Small intestine (tissue), 7 donors: ENCODE measurements at regions not wholly inside any gene's neighbourhood (a gene's known extent, or its start where the extent isn't known, plus 50 kb on each side); places are given as distances from the start of the nearest gene placed in this dataset.

ENCODE experiments used
- DNase-seq, 2 donors: peaks; one replicate each; pipeline versions ENCODE4 v3.0.0 to v3.0.0-alpha.2; 2013
- FAIRE-seq: peaks from 2 replicates; lab custom pipeline; 2012; peaks lifted over from hg19 to GRCh38; lab: Jason Lieb, UNC
- H3K27ac ChIP-seq, 3 donors: one replicate each; pipeline ENCODE4 v1.5.1; 2013; ENCODE audit warnings: low read length in 2 of 3, mild to moderate bottlenecking in 2 of 3, control low read depth in 1 of 3, inconsistent platforms in 1 of 3, low read depth in 1 of 3, moderate library complexity in 1 of 3
- H3K27me3 ChIP-seq, 3 donors: one replicate each; pipeline ENCODE4 v1.6.1; 2013; ENCODE audit warnings: low read length in 3 of 3, inconsistent platforms in 1 of 3; ENCODE audit not compliant: control insufficient read depth in 3 of 3, insufficient read depth in 3 of 3
- H3K36me3 ChIP-seq, 3 donors: one replicate each; pipeline ENCODE4 v1.6.1; 2013; ENCODE audit warnings: low read length in 3 of 3, inconsistent platforms in 1 of 3, low read depth in 1 of 3, mild to moderate bottlenecking in 1 of 3, moderate library complexity in 1 of 3; ENCODE audit not compliant: control insufficient read depth in 3 of 3, insufficient read depth in 2 of 3
- H3K4me1 ChIP-seq, 3 donors: one replicate each; pipeline ENCODE4 v1.6.1; 2013; ENCODE audit warnings: low read length in 2 of 3, inconsistent platforms in 1 of 3, low read depth in 1 of 3, mild to moderate bottlenecking in 1 of 3, moderate library complexity in 1 of 3; ENCODE audit not compliant: control insufficient read depth in 3 of 3, insufficient read depth in 2 of 3
- H3K4me3 ChIP-seq, 3 donors: one replicate each; pipeline ENCODE4 v1.5.1; 2013; ENCODE audit warnings: low read length in 3 of 3, control low read depth in 1 of 3, inconsistent platforms in 1 of 3, low read depth in 1 of 3, mild to moderate bottlenecking in 1 of 3, moderate library complexity in 1 of 3
- H3K9me3 ChIP-seq, 2 donors: one replicate each; pipeline ENCODE4 v1.6.1; 2013; ENCODE audit warnings: low read depth in 1 of 2, low read length in 1 of 2; ENCODE audit not compliant: control insufficient read depth in 2 of 2, insufficient read depth in 1 of 2
- WGBS, 3 donors: extraction: QIAGEN DNeasy Blood & Tissue Kit; methylation state at CpG; one replicate each; pipeline ENCODE4 v1.1.7; 2013; 5-methylcytosine and 5-hydroxymethylcytosine counted together
- donor health status: healthy with polysubstance abuse.
- donor health status: control.
- donor health status: control.
- donor health status: Bipolar disorder and iron deficiency.
- donor health status: healthy.

DNA sequence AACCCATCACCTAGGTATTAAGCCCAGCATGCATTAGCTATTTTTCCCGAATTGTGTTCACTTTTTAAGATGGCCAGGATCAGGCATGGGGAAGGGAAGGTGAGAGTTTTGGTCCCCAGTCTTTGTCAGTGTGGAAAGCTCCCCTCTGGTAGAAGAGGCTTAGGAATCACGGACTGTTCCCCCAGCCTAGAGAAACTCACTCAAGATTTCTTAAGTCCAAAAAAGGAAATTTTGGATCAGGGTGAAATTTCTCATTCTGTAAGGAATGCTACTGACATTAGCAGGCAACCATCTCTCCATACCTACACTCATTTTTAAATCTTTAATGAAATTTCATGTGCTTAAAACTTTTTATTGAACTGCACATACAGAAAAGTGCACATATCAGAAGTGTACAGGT lies 70.3 kb upstream of the GALNT15 start:
- FAIRE-seq = no peak

DNA sequence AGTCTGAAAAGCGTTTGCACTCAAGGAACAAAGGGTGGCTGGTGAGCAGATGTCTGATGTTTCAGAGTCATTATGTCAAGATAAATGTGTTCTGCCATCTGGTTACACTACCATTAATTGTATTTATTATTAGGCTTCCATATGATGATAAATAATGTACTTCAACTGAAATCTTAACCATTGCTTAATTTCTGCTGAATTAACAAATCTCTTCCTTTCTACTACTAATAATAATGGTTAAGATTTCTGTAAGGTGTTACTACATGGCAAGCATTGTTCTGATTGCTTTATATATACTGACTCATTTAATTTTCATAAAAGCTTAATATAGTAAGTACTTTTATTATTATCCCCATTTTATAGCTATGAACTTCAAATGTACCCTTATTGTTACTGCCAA lies 68.4 kb upstream of the GALNT15 start:
- Histone ChIP-seq H3K4me1 (peaks cover 0 to 6% (median 0%) of the 10 kb centered on the region in 3 donors), H3K36me3 (no peaks in the 10 kb centered on the region), H3K27ac (no peak overlapping the region), H3K9me3 (no peaks in the 10 kb centered on the region), H3K4me3 (no peak overlapping the region), H3K27me3 (no peaks in the 10 kb centered on the region)
- no peak for DNase-seq
- 65 to 72% (median 67%) methylated on average over 1 of the region's 1 CpG for WGBS, 3 donors
- FAIRE-seq = no peak

More for the DNA sequence above, 70.3 kb upstream of the GALNT15 start:
- DNase-seq = no peak
- H3K4me3 ChIP-seq = no peak overlapping the region
- no peaks in the 10 kb centered on the region for H3K27me3 ChIP-seq
- WGBS, 3 donors = 75 to 93% (median 86%) methylated on average over 2 of the region's 2 CpGs
- H3K4me1 ChIP-seq = peaks cover 0 to 6% (median 0%) of the 10 kb centered on the region in 3 donors
- no peaks in the 10 kb centered on the region for H3K9me3 ChIP-seq
- no peaks in the 10 kb centered on the region for H3K36me3 ChIP-seq
- no peak overlapping the region for H3K27ac ChIP-seq

DNA sequence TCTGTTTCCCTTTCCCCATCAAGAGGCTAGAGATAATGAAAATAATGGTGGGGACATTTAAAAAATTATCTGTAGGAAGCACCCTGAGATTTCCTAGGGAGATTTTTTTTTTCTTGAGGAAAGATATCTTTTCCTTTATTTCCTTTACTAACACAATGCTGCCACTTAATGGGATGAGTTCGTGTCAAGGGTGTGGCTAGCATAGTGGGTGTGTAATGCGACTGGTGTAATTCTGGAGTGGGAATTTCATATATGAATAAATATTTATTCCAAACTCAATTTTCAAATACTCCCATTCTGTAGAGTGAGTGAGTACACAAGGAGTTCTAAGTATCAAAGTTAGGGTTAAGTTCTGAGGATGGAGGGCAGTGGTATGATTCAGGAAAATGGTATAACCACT lies 66.1 kb upstream of the GALNT15 start:
- FAIRE-seq = no peak
- Histone ChIP-seq H3K4me1 (no peaks in the 10 kb centered on the region), H3K27me3 (no peaks in the 10 kb centered on the region), H3K27ac (no peak overlapping the region), H3K36me3 (no peaks in the 10 kb centered on the region), H3K4me3 (no peak overlapping the region), H3K9me3 (no peaks in the 10 kb centered on the region)
- WGBS, 3 donors = 50 to 71% (median 67%) methylated on average over 2 of the region's 2 CpGs
- no peak for DNase-seq

DNA sequence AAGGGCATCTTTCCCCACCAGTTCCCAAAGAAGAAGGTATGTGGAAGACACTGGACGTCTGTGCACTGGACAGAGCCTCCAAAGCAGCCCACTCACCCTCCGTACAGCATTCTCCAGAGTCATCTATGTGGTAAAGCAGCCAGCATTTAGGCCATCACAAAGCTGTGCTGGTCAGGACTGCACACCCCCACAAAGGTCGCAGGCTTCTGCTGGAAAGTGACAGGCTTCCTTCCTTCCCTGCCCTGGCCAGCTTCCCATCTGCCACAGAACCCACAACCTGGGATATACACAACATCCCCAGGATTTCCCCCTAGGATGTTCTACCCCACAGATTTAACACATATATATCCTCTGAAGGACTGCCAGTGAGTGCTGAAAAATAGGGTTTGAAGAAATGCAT lies 64.6 kb upstream of the GALNT15 start:
- Histone ChIP-seq H3K9me3 (no peaks in the 10 kb centered on the region), H3K27me3 (no peaks in the 10 kb centered on the region), H3K4me3 (no peak overlapping the region), H3K27ac (no peak overlapping the region), H3K4me1 (no peaks in the 10 kb centered on the region), H3K36me3 (no peaks in the 10 kb centered on the region)
- no peak for DNase-seq
- no peak for FAIRE-seq
- 58 to 80% (median 78%) methylated on average over 3 of the region's 3 CpGs for WGBS, 3 donors

DNA sequence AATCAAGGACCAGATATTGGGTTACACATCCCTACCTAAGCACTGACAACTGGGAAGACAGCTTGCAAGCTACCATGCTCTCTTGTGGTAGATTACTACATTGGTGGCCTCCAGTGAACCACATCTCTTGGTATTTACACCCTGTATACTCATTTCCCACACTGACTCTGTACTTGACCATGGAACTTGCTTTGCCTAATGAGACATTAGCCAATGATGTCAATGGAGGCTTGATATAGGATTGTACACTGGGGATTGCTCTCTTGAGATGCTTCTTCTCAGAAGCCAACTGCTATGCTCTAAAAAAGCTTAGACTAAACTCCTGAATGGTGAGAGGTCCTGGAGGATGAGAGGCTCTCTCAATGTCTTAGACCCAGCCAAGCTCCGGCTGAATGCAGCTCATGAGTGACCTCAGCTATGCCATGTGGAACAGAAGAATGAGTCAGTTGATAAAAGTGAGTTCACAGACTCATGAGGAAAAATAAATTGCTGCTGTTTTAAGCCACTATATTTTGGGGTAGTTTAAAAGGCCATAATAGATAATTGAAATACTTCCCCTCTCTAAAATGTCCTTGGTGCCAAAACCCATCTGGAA lies 61.5 kb upstream of the GALNT15 start:
- 67 to 91% (median 68%) methylated on average over 1 of the region's 1 CpG for WGBS, 3 donors
- no peaks in the 10 kb centered on the region for H3K36me3 ChIP-seq
- FAIRE-seq (no peak), DNase-seq (no peak)
- no peaks in the 10 kb centered on the region for H3K9me3 ChIP-seq
- H3K4me1 ChIP-seq = no peaks in the 10 kb centered on the region
- no peak overlapping the region for H3K27ac ChIP-seq
- H3K27me3 ChIP-seq = no peaks in the 10 kb centered on the region
- H3K4me3 ChIP-seq = no peak overlapping the region

DNA sequence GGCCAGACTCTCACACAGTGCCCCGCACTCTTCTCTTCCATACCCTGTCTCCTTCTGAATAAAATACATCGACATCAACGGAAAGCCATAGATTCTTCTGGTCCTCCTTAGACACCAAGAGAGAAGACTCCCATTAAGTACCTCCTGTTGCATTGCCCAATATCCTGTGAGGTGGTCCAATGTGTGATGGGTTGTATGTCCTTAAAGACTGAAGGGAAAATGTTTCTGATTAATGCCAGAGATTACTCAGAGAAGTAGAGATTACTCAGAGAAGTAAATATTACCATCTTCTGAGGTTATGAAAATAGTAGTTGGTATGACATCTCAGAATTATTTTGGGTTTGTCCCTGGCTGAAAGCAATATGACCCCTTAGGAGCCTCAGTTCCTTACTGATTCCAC lies 60.8 kb upstream of the GALNT15 start:
- no peaks in the 10 kb centered on the region for H3K27me3 ChIP-seq
- H3K4me3 ChIP-seq = no peak overlapping the region
- WGBS, 3 donors = 76 to 96% (median 81%) methylated on average over 3 of the region's 3 CpGs
- H3K27ac ChIP-seq = no peak overlapping the region
- FAIRE-seq = no peak
- H3K36me3 ChIP-seq = no peaks in the 10 kb centered on the region
- no peak for DNase-seq
- H3K4me1 ChIP-seq = no peaks in the 10 kb centered on the region
- no peaks in the 10 kb centered on the region for H3K9me3 ChIP-seq

DNA sequence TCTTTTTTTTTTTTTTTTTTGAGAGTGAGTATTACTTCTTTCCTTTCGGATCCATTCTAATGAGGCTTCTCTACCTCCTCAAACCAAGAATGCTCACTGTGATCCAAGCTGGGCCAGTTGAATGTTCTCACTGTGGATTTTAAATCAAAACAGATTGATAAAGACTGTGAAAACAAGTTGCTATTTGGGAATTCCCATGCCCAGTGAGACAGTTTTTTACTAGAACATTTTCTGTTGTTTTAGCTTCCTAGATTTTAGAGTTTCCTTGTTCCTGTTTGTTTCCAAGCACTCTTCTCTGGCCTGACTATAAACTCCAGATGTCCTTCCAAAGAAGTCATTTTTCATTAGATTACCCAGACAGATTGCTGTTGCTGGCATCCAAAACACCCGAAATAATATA lies 60.1 kb upstream of the GALNT15 start:
- Histone ChIP-seq H3K9me3 (no peaks in the 10 kb centered on the region), H3K27ac (no peak overlapping the region), H3K36me3 (no peaks in the 10 kb centered on the region), H3K4me3 (no peak overlapping the region), H3K4me1 (no peaks in the 10 kb centered on the region), H3K27me3 (no peaks in the 10 kb centered on the region)
- FAIRE-seq = no peak
- 75 to 80% (median 76%) methylated on average over 2 of the region's 2 CpGs for WGBS, 3 donors
- no peak for DNase-seq

DNA sequence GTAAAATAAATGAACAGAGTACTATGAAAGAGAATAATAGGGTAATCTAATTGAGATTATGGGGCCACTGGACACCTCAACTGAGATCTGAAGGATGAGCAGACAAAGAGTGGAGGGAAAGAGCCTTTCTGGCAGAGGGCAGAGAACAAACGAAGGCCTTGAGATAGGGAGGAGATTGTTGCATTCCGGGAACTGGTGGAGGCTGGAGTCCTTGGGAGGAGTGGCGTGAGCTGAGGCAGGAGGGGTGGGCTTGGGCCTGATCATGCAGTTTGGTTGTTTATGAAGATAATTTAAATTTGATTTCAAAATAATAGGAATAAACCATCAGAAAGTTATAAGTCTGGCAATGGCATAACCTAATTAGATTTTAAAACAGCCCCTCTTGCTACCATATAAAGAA lies 59.5 kb upstream of the GALNT15 start:
- WGBS, 3 donors = 51 to 76% (median 58%) methylated on average over 3 of the region's 3 CpGs
- FAIRE-seq = no peak

DNA sequence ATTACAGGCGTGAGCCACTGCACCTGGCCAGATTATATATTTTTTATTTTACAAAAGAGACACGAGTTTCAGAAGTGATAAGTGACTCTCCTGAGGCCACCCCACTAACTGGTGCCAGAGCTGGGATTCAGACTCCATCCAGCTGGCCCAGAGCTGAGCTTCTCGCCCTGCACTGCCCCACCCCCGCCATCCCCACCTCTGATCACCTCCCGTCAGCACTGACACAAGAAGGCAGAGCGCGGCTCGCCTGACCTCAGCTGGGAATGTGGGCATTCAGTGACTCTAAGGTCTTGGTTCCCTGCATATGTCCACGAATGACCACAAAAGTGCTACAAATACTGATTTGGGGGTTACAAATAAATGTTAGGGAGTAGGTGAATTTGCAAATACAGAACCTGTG lies 56.1 kb upstream of the GALNT15 start:
- Histone ChIP-seq H3K4me3 (no peak overlapping the region), H3K36me3 (no peaks in the 10 kb centered on the region), H3K4me1 (no peaks in the 10 kb centered on the region), H3K27ac (no peak overlapping the region), H3K27me3 (no peaks in the 10 kb centered on the region), H3K9me3 (no peaks in the 10 kb centered on the region)
- FAIRE-seq = no peak
- WGBS, 3 donors = 80 to 86% (median 85%) methylated on average over 9 of the region's 9 CpGs
- no peak for DNase-seq

More for the DNA sequence above, 59.5 kb upstream of the GALNT15 start:
- Histone ChIP-seq H3K9me3 (no peaks in the 10 kb centered on the region), H3K36me3 (no peaks in the 10 kb centered on the region), H3K27me3 (no peaks in the 10 kb centered on the region), H3K27ac (no peak overlapping the region), H3K4me1 (no peaks in the 10 kb centered on the region), H3K4me3 (no peak overlapping the region)
- DNase-seq = no peak
